GM23338 (cell line): ENCODE measurements at regions not wholly inside any gene's neighbourhood (a gene's known extent, or its start where the extent isn't known, plus 50 kb on each side); places are given as distances from the start of the nearest gene placed in this dataset.

Source experiments
- ATAC-seq: fragments of 200-7000 bp; cut with Tn5 transposase; 3 replicates; pipeline ENCODE4 v1.9.1; 2020
- DNase-seq: peaks from one replicate; pipeline ENCODE4 v3.0.0-alpha.2; 2015; ENCODE audit warnings: low spot score
- H2AFZ ChIP-seq: fragments of 200-600 bp; sonication (generic); 2 replicates; pipeline ENCODE4 v1.8.0; 2016; ENCODE audit warnings: antibody characterized with exemption, mild to moderate bottlenecking, moderate library complexity
- H3F3A ChIP-seq: fragments of 200-600 bp; sonication (generic); replicated peaks from 2 replicates; pipeline ENCODE4 v1.8.0; 2017; ENCODE audit warnings: antibody characterized with exemption, mixed run types, low read depth
- H3K27ac ChIP-seq: fragments of 200-600 bp; sonication (generic); 2 replicates; pipeline ENCODE4 v1.6.1; 2016; ENCODE audit warnings: low read depth
- H3K27me3 ChIP-seq: fragments of 200-600 bp; sonication (generic); 2 replicates; pipeline ENCODE4 v1.8.0; 2016; ENCODE audit warnings: mild to moderate bottlenecking, mixed run types, moderate library complexity; ENCODE audit not compliant: insufficient read depth
- H3K36me3 ChIP-seq: fragments of 200-600 bp; sonication (generic); 2 replicates; pipeline ENCODE4 v1.8.0; 2016; ENCODE audit warnings: mild to moderate bottlenecking; ENCODE audit not compliant: insufficient read depth
- H3K4me1 ChIP-seq: fragments of 200-600 bp; sonication (generic); 2 replicates; pipeline ENCODE4 v1.8.0; 2016; ENCODE audit warnings: mild to moderate bottlenecking, moderate library complexity; ENCODE audit not compliant: insufficient read depth
- H3K4me2 ChIP-seq: fragments of 200-600 bp; sonication (generic); 2 replicates; pipeline ENCODE4 v1.7.1; 2017; ENCODE audit warnings: mixed run types
- H3K4me3 ChIP-seq: fragments of 200-600 bp; sonication (generic); 2 replicates; pipeline ENCODE4 v1.6.1; 2016; ENCODE audit warnings: mixed run types
- H3K79me2 ChIP-seq: fragments of 200-600 bp; sonication (generic); replicated peaks from 2 replicates; pipeline ENCODE4 v1.8.0; 2017; ENCODE audit warnings: mild to moderate bottlenecking; ENCODE audit not compliant: insufficient read depth
- H3K9me2 ChIP-seq: fragments of 200-600 bp; sonication (generic); 2 replicates; pipeline ENCODE4 v1.8.0; 2017; ENCODE audit not compliant: insufficient read depth
- H4K20me1 ChIP-seq: fragments of 200-600 bp; sonication (generic); replicated peaks from 2 replicates; pipeline ENCODE4 v1.8.0; 2017; ENCODE audit warnings: mild to moderate bottlenecking; ENCODE audit not compliant: insufficient read depth
- H3K27ac Mint-ChIP-seq: 2 replicates; pipeline ENCODE4 v1.8.0; 2020; ENCODE audit warnings: inconsistent platforms, mild to moderate bottlenecking, moderate library complexity, mixed read lengths
- H3K27me3 Mint-ChIP-seq: 3 replicates; pipeline ENCODE4 v1.8.0; 2022; ENCODE audit warnings: low read depth, mild to moderate bottlenecking, moderate library complexity, mixed read lengths, inconsistent platforms; ENCODE audit not compliant: insufficient read depth, poor library complexity
- H3K36me3 Mint-ChIP-seq: 3 replicates; pipeline ENCODE4 v1.8.0; 2021; ENCODE audit warnings: low read depth, mild to moderate bottlenecking, inconsistent platforms, moderate library complexity, mixed read lengths
- H3K4me1 Mint-ChIP-seq: 3 replicates; pipeline ENCODE4 v1.8.0; 2020; ENCODE audit warnings: mild to moderate bottlenecking, inconsistent platforms, mixed read lengths
- H3K4me3 Mint-ChIP-seq: 3 replicates; pipeline ENCODE4 v1.8.0; 2021; ENCODE audit warnings: moderate library complexity, mild to moderate bottlenecking, inconsistent platforms, mixed read lengths
- H3K9me3 Mint-ChIP-seq: 3 replicates; pipeline ENCODE4 v1.8.0; 2020; ENCODE audit warnings: moderate library complexity, mild to moderate bottlenecking, inconsistent platforms, mixed read lengths
- CREB1 ChIP-seq: fragments of 250-450 bp; sonication (Bioruptor Pico); IDR thresholded peaks from 2 replicates; pipeline ENCODE4 v1.5.0; 2020; ENCODE audit warnings: low read depth, mild to moderate bottlenecking, moderate library complexity
- EZH2 ChIP-seq: fragments of 200-600 bp; sonication (generic); IDR thresholded peaks from one replicate; pipeline ENCODE4 v1.8.0; 2017; ENCODE audit warnings: antibody characterized with exemption, mild to moderate bottlenecking, low read depth; ENCODE audit not compliant: unreplicated experiment
- EZH2phosphoT487 ChIP-seq: fragments of 200-600 bp; sonication (generic); IDR thresholded peaks from one replicate; pipeline ENCODE4 v1.8.1; 2018; ENCODE audit warnings: antibody characterized with exemption; ENCODE audit not compliant: unreplicated experiment
- JUNB ChIP-seq: IDR thresholded peaks from one replicate; pipeline ENCODE4 v1.6.1; 2016; ENCODE audit warnings: antibody characterized with exemption; ENCODE audit not compliant: unreplicated experiment
- NANOG ChIP-seq: IDR thresholded peaks from 2 replicates; pipeline ENCODE4 v1.6.1; 2016; ENCODE audit warnings: antibody characterized with exemption, borderline replicate concordance
- POLR2AphosphoS5 ChIP-seq: IDR thresholded peaks from 2 replicates; pipeline ENCODE4 v1.6.1; 2016; ENCODE audit warnings: antibody characterized with exemption, low read depth
- STAT1 ChIP-seq: IDR thresholded peaks from one replicate; pipeline ENCODE4 v1.6.1; 2016; ENCODE audit warnings: antibody characterized with exemption; ENCODE audit not compliant: unreplicated experiment
- ZNF114 ChIP-seq: fragments of 250-450 bp; sonication (Bioruptor Pico); IDR thresholded peaks from 2 replicates; pipeline ENCODE4 v1.5.0; 2020; ENCODE audit warnings: mild to moderate bottlenecking, moderate library complexity
- ZNF331 ChIP-seq: fragments of 250-450 bp; sonication (Bioruptor Pico); IDR thresholded peaks from 2 replicates; pipeline ENCODE4 v1.5.0; 2020; ENCODE audit warnings: low read depth, mild to moderate bottlenecking, moderate library complexity
- TF ChIP-seq, protein P1 (sequence below): IDR thresholded peaks from 2 replicates; pipeline ENCODE4 v1.6.1; 2016; ENCODE audit warnings: antibody characterized with exemption
- TF ChIP-seq, protein P2 (sequence below): fragments of 250-450 bp; sonication (Bioruptor Pico); IDR thresholded peaks from 2 replicates; pipeline ENCODE4 v1.5.0; 2020; ENCODE audit warnings: mild to moderate bottlenecking, moderate library complexity
- TF ChIP-seq, protein P3 (sequence below): IDR thresholded peaks from one replicate; pipeline ENCODE4 v1.6.1; 2018; ENCODE audit warnings: antibody characterized with exemption; ENCODE audit not compliant: unreplicated experiment
- TF ChIP-seq, protein P4 (sequence below), 2 experiments: fragments of 200-600 bp in 1 of 2; sonication (generic) in 1 of 2; conservative IDR thresholded peaks; 2 replicates each; pipeline versions ENCODE4 v1.5.1 to v1.6.1; 2016 to 2017; ENCODE audit warnings: antibody characterized with exemption in 2 of 2, low read depth in 2 of 2, mild to moderate bottlenecking in 2 of 2, moderate library complexity in 1 of 2

DNA sequence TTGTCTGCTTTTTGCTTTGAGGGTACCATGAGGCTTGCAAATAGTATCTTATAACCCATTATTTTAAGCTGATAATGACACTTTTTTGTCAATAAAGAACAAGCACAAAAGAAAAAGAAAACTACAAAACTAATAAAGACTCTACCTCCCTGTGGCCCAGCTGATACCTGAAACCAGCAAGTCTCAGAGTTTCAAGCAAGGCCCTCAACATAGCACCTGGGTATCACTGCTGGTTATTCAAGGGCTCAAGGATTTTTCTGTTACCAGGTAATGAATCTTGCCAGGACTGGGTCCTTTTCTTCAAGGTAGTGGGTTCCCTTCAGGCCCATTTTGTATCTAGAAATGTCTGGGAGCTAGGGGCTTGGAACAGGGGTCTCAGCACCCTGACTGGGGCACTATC lies 281.6 kb upstream of the C11orf87 start:
- H4K20me1 ChIP-seq: no peaks in the 10 kb centered on the region
- no peak overlapping the region for H3K4me2 ChIP-seq
- no peak overlapping the region for H3K27ac ChIP-seq
- TF ChIP-seq, protein P1, sequence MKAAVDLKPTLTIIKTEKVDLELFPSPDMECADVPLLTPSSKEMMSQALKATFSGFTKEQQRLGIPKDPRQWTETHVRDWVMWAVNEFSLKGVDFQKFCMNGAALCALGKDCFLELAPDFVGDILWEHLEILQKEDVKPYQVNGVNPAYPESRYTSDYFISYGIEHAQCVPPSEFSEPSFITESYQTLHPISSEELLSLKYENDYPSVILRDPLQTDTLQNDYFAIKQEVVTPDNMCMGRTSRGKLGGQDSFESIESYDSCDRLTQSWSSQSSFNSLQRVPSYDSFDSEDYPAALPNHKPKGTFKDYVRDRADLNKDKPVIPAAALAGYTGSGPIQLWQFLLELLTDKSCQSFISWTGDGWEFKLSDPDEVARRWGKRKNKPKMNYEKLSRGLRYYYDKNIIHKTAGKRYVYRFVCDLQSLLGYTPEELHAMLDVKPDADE: no peak
- TF ChIP-seq EZH2 (no peak), ZNF114 (CRISPR knock-in tag) (no peak), JUNB (no peak), STAT1 (no peak), CREB1 (CRISPR knock-in tag) (no peak), POLR2AphosphoS5 (no peak), NANOG (no peak), ZNF331 (CRISPR knock-in tag) (no peak), EZH2phosphoT487 (no peak)
- TF ChIP-seq, protein P2, sequence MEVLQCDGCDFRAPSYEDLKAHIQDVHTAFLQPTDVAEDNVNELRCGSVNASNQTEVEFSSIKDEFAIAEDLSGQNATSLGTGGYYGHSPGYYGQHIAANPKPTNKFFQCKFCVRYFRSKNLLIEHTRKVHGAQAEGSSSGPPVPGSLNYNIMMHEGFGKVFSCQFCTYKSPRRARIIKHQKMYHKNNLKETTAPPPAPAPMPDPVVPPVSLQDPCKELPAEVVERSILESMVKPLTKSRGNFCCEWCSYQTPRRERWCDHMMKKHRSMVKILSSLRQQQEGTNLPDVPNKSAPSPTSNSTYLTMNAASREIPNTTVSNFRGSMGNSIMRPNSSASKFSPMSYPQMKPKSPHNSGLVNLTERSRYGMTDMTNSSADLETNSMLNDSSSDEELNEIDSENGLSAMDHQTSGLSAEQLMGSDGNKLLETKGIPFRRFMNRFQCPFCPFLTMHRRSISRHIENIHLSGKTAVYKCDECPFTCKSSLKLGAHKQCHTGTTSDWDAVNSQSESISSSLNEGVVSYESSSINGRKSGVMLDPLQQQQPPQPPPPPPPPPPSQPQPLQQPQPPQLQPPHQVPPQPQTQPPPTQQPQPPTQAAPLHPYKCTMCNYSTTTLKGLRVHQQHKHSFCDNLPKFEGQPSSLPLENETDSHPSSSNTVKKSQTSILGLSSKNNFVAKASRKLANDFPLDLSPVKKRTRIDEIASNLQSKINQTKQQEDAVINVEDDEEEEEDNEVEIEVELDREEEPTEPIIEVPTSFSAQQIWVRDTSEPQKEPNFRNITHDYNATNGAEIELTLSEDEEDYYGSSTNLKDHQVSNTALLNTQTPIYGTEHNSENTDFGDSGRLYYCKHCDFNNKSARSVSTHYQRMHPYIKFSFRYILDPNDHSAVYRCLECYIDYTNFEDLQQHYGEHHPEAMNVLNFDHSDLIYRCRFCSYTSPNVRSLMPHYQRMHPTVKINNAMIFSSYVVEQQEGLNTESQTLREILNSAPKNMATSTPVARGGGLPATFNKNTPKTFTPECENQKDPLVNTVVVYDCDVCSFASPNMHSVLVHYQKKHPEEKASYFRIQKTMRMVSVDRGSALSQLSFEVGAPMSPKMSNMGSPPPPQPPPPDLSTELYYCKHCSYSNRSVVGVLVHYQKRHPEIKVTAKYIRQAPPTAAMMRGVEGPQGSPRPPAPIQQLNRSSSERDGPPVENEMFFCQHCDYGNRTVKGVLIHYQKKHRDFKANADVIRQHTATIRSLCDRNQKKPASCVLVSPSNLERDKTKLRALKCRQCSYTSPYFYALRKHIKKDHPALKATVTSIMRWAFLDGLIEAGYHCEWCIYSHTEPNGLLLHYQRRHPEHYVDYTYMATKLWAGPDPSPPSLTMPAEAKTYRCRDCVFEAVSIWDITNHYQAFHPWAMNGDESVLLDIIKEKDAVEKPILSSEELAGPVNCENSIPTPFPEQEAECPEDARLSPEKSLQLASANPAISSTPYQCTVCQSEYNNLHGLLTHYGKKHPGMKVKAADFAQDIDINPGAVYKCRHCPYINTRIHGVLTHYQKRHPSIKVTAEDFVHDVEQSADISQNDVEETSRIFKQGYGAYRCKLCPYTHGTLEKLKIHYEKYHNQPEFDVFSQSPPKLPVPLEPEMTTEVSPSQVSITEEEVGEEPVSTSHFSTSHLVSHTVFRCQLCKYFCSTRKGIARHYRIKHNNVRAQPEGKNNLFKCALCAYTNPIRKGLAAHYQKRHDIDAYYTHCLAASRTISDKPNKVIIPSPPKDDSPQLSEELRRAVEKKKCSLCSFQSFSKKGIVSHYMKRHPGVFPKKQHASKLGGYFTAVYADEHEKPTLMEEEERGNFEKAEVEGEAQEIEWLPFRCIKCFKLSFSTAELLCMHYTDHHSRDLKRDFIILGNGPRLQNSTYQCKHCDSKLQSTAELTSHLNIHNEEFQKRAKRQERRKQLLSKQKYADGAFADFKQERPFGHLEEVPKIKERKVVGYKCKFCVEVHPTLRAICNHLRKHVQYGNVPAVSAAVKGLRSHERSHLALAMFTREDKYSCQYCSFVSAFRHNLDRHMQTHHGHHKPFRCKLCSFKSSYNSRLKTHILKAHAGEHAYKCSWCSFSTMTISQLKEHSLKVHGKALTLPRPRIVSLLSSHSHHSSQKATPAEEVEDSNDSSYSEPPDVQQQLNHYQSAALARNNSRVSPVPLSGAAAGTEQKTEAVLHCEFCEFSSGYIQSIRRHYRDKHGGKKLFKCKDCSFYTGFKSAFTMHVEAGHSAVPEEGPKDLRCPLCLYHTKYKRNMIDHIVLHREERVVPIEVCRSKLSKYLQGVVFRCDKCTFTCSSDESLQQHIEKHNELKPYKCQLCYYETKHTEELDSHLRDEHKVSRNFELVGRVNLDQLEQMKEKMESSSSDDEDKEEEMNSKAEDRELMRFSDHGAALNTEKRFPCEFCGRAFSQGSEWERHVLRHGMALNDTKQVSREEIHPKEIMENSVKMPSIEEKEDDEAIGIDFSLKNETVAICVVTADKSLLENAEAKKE (CRISPR knock-in tag): no peak
- TF ChIP-seq, protein P3, sequence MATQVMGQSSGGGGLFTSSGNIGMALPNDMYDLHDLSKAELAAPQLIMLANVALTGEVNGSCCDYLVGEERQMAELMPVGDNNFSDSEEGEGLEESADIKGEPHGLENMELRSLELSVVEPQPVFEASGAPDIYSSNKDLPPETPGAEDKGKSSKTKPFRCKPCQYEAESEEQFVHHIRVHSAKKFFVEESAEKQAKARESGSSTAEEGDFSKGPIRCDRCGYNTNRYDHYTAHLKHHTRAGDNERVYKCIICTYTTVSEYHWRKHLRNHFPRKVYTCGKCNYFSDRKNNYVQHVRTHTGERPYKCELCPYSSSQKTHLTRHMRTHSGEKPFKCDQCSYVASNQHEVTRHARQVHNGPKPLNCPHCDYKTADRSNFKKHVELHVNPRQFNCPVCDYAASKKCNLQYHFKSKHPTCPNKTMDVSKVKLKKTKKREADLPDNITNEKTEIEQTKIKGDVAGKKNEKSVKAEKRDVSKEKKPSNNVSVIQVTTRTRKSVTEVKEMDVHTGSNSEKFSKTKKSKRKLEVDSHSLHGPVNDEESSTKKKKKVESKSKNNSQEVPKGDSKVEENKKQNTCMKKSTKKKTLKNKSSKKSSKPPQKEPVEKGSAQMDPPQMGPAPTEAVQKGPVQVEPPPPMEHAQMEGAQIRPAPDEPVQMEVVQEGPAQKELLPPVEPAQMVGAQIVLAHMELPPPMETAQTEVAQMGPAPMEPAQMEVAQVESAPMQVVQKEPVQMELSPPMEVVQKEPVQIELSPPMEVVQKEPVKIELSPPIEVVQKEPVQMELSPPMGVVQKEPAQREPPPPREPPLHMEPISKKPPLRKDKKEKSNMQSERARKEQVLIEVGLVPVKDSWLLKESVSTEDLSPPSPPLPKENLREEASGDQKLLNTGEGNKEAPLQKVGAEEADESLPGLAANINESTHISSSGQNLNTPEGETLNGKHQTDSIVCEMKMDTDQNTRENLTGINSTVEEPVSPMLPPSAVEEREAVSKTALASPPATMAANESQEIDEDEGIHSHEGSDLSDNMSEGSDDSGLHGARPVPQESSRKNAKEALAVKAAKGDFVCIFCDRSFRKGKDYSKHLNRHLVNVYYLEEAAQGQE: no peak
- TF ChIP-seq, protein P4, sequence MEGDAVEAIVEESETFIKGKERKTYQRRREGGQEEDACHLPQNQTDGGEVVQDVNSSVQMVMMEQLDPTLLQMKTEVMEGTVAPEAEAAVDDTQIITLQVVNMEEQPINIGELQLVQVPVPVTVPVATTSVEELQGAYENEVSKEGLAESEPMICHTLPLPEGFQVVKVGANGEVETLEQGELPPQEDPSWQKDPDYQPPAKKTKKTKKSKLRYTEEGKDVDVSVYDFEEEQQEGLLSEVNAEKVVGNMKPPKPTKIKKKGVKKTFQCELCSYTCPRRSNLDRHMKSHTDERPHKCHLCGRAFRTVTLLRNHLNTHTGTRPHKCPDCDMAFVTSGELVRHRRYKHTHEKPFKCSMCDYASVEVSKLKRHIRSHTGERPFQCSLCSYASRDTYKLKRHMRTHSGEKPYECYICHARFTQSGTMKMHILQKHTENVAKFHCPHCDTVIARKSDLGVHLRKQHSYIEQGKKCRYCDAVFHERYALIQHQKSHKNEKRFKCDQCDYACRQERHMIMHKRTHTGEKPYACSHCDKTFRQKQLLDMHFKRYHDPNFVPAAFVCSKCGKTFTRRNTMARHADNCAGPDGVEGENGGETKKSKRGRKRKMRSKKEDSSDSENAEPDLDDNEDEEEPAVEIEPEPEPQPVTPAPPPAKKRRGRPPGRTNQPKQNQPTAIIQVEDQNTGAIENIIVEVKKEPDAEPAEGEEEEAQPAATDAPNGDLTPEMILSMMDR (conservative IDR thresholded peaks at IDR 0.05; ENCODE audit: low read depth in 2 of 2): no peak
- H3K4me3 ChIP-seq: no peak overlapping the region
- H3K27me3 Mint-ChIP-seq: no peaks in the 10 kb centered on the region
- no peaks in the 10 kb centered on the region for H3F3A ChIP-seq
- no peaks in the 10 kb centered on the region for H3K79me2 ChIP-seq
- H3K36me3 ChIP-seq: no peaks in the 10 kb centered on the region
- H3K9me3 Mint-ChIP-seq: no peaks in the 10 kb centered on the region; the same call in 2 of the 3 replicates
- H3K27ac Mint-ChIP-seq: no peak overlapping the region
- no peak overlapping the region for H3K4me3 Mint-ChIP-seq
- no peaks in the 10 kb centered on the region for H3K9me2 ChIP-seq
- ATAC-seq (no peak), DNase-seq (no peak)
- peaks cover 3% of the 10 kb centered on the region for H3K4me1 Mint-ChIP-seq
- no peak overlapping the region for H2AFZ ChIP-seq
- H3K27me3 ChIP-seq: no peaks in the 10 kb centered on the region
- no peaks in the 10 kb centered on the region for H3K36me3 Mint-ChIP-seq
- peaks cover 4% of the 10 kb centered on the region; the same call in 1 of the 2 replicates for H3K4me1 ChIP-seq
